H1 (cell line): ENCODE measurements at regions not wholly inside any gene's neighbourhood (a gene's known extent, or its start where the extent isn't known, plus 50 kb on each side); places are given as distances from the start of the nearest gene placed in this dataset.

Source experiments
- KDM4A ChIP-seq: IDR thresholded peaks from one replicate; pipeline ENCODE4 v1.7.1; 2012; ENCODE audit warnings: low read depth, mild to moderate bottlenecking, moderate library complexity, low read length, inconsistent platforms; ENCODE audit not compliant: severe bottlenecking
- TF ChIP-seq, protein P1 (sequence below): fragments of 300-600 bp; sonication (generic); IDR thresholded peaks from 2 replicates; pipeline ENCODE4 v1.7.1; 2012; ENCODE audit warnings: low read length, moderate library complexity, mild to moderate bottlenecking, inconsistent platforms; ENCODE audit not compliant: insufficient replicate concordance

GRCh38 chr12:94042321-94042720, 106.1 kb upstream of the PLXNC1 start (continued):
- TF ChIP-seq, protein P1, sequence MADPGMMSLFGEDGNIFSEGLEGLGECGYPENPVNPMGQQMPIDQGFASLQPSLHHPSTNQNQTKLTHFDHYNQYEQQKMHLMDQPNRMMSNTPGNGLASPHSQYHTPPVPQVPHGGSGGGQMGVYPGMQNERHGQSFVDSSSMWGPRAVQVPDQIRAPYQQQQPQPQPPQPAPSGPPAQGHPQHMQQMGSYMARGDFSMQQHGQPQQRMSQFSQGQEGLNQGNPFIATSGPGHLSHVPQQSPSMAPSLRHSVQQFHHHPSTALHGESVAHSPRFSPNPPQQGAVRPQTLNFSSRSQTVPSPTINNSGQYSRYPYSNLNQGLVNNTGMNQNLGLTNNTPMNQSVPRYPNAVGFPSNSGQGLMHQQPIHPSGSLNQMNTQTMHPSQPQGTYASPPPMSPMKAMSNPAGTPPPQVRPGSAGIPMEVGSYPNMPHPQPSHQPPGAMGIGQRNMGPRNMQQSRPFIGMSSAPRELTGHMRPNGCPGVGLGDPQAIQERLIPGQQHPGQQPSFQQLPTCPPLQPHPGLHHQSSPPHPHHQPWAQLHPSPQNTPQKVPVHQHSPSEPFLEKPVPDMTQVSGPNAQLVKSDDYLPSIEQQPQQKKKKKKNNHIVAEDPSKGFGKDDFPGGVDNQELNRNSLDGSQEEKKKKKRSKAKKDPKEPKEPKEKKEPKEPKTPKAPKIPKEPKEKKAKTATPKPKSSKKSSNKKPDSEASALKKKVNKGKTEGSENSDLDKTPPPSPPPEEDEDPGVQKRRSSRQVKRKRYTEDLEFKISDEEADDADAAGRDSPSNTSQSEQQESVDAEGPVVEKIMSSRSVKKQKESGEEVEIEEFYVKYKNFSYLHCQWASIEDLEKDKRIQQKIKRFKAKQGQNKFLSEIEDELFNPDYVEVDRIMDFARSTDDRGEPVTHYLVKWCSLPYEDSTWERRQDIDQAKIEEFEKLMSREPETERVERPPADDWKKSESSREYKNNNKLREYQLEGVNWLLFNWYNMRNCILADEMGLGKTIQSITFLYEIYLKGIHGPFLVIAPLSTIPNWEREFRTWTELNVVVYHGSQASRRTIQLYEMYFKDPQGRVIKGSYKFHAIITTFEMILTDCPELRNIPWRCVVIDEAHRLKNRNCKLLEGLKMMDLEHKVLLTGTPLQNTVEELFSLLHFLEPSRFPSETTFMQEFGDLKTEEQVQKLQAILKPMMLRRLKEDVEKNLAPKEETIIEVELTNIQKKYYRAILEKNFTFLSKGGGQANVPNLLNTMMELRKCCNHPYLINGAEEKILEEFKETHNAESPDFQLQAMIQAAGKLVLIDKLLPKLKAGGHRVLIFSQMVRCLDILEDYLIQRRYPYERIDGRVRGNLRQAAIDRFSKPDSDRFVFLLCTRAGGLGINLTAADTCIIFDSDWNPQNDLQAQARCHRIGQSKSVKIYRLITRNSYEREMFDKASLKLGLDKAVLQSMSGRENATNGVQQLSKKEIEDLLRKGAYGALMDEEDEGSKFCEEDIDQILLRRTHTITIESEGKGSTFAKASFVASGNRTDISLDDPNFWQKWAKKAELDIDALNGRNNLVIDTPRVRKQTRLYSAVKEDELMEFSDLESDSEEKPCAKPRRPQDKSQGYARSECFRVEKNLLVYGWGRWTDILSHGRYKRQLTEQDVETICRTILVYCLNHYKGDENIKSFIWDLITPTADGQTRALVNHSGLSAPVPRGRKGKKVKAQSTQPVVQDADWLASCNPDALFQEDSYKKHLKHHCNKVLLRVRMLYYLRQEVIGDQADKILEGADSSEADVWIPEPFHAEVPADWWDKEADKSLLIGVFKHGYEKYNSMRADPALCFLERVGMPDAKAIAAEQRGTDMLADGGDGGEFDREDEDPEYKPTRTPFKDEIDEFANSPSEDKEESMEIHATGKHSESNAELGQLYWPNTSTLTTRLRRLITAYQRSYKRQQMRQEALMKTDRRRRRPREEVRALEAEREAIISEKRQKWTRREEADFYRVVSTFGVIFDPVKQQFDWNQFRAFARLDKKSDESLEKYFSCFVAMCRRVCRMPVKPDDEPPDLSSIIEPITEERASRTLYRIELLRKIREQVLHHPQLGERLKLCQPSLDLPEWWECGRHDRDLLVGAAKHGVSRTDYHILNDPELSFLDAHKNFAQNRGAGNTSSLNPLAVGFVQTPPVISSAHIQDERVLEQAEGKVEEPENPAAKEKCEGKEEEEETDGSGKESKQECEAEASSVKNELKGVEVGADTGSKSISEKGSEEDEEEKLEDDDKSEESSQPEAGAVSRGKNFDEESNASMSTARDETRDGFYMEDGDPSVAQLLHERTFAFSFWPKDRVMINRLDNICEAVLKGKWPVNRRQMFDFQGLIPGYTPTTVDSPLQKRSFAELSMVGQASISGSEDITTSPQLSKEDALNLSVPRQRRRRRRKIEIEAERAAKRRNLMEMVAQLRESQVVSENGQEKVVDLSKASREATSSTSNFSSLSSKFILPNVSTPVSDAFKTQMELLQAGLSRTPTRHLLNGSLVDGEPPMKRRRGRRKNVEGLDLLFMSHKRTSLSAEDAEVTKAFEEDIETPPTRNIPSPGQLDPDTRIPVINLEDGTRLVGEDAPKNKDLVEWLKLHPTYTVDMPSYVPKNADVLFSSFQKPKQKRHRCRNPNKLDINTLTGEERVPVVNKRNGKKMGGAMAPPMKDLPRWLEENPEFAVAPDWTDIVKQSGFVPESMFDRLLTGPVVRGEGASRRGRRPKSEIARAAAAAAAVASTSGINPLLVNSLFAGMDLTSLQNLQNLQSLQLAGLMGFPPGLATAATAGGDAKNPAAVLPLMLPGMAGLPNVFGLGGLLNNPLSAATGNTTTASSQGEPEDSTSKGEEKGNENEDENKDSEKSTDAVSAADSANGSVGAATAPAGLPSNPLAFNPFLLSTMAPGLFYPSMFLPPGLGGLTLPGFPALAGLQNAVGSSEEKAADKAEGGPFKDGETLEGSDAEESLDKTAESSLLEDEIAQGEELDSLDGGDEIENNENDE: no peak
- TF ChIP-seq KDM4A: no peak
